Transverse colon (tissue), 4 donors: ENCODE measurements at regions not wholly inside any gene's neighbourhood (a gene's known extent, or its start where the extent isn't known, plus 50 kb on each side); places are given as distances from the start of the nearest gene placed in this dataset.

ENCODE experiments used
- DNase-seq: peaks from one replicate; pipeline ENCODE4 v3.0.0-alpha.2; 2019
- H3K27ac ChIP-seq, 4 donors: fragments of 200-600 bp; sonication (generic); 2 replicates each; pipeline ENCODE4 v1.5.1; 2016 to 2018; ENCODE audit warnings: inconsistent platforms in 4 of 4
- H3K27me3 ChIP-seq: fragments of 200-600 bp; sonication (generic); 2 replicates; pipeline ENCODE4 v1.5.1; 2017; ENCODE audit warnings: inconsistent platforms
- H3K36me3 ChIP-seq, 4 donors: fragments of 200-600 bp; sonication (generic); 2 replicates each; pipeline ENCODE4 v1.5.1; 2017 to 2019; ENCODE audit warnings: inconsistent platforms in 4 of 4
- H3K4me1 ChIP-seq, 4 donors: fragments of 200-600 bp; sonication (generic); 2 replicates each; pipeline ENCODE4 v1.5.1; 2017 to 2020; ENCODE audit warnings: inconsistent platforms in 4 of 4
- H3K4me3 ChIP-seq, 4 donors: fragments of 200-600 bp; sonication (generic); 1 replicate in 1 of 4; 2 replicates in 3 of 4; pipeline versions ENCODE4 v1.5.1 to v1.6.1; 2017 to 2019; ENCODE audit warnings: inconsistent platforms in 4 of 4
- H3K9me3 ChIP-seq, 2 donors: fragments of 200-600 bp; sonication (generic); 2 replicates each; pipeline ENCODE4 v1.5.1; 2017 to 2019; ENCODE audit warnings: inconsistent platforms in 2 of 2
- CTCF ChIP-seq, 5 experiments: fragments of 200-600 bp in 3 of 5; fragments of 450-650 bp in 2 of 5; sonication (generic) in 3 of 5; IDR thresholded peaks; 1 replicate in 2 of 5; 2 replicates in 3 of 5; pipeline ENCODE4 v1.5.1; 2016 to 2017; ENCODE audit warnings: antibody characterized with exemption in 5 of 5, inconsistent platforms in 3 of 5, mild to moderate bottlenecking in 2 of 5, moderate library complexity in 1 of 5
- EP300 ChIP-seq: sonication (generic); formaldehyde crosslinking; IDR thresholded peaks from one replicate; pipeline ENCODE4 v1.6.1; 2017; ENCODE audit warnings: antibody characterized with exemption, low read depth
- POLR2A ChIP-seq: fragments of 450-650 bp; IDR thresholded peaks from one replicate; pipeline ENCODE4 v1.6.1; 2016; ENCODE audit warnings: antibody characterized with exemption, mild to moderate bottlenecking, moderate library complexity
- POLR2AphosphoS5 ChIP-seq, 3 donors: sonication (generic); formaldehyde crosslinking; IDR thresholded peaks; one replicate each; pipeline ENCODE4 v1.6.1; 2016; ENCODE audit warnings: antibody characterized with exemption in 3 of 3
- WGBS, 2 donors: methylation state at CpG; one replicate each; pipeline ENCODE4 v1.1.5; 2018; ENCODE audit warnings: low coverage in 1 of 2; 5-methylcytosine and 5-hydroxymethylcytosine counted together
- in situ Hi-C, 4 donors: fragments of 200-750 bp; cut with MboI; loops; one replicate each; pipeline versions ENCODE4 v1.15.0 to v1.15.1; 2017; ENCODE audit warnings: low sequenced_read_pairs in 3 of 4, low pct_ligation_motif_present in 1 of 4, low pct_unique_long_range_greater_than_20kb in 1 of 4
- intact Hi-C: fragments of 100-400 bp; cut with DNase I; formaldehyde crosslinking; loops from one replicate; pipeline ENCODE4 v1.15.1; 2023; ENCODE audit warnings: low total_unique reads

- Histone ChIP-seq H3K36me3 (no peaks in the 10 kb centered on the region), H3K27me3 (no peaks in the 10 kb centered on the region), H3K9me3 (no peaks in the 10 kb centered on the region), H3K4me3 (no peak overlapping the region), H3K4me1 (no peaks in the 10 kb centered on the region), H3K27ac (no peak overlapping the region)
- intact Hi-C loops (no loop called here), in situ Hi-C loops (no loop called here)
- DNase-seq, result no peak
- TF ChIP-seq POLR2AphosphoS5 (IDR thresholded peaks at IDR 0.05) (no peak), POLR2A (no peak), CTCF (IDR thresholded peaks at IDR 0.05) (no peak)
These were observed 270.1 kb downstream of the RDH14 start for GRCh38 chr2:18290386-18290785.

GRCh38 chr2:18286897-18287296, 273.6 kb downstream of the RDH14 start:
- H3K27me3 ChIP-seq, result no peaks in the 10 kb centered on the region
- no peak for DNase-seq
- no peak overlapping the region for H3K27ac ChIP-seq
- intact Hi-C loops (no loop called here), in situ Hi-C loops (no loop called here)
- no peaks in the 10 kb centered on the region for H3K9me3 ChIP-seq
- no peak overlapping the region for H3K4me3 ChIP-seq
- no peaks in the 10 kb centered on the region for H3K4me1 ChIP-seq
- TF ChIP-seq CTCF (IDR thresholded peaks at IDR 0.05), result no peak
- TF ChIP-seq POLR2AphosphoS5 (IDR thresholded peaks at IDR 0.05), result no peak
- no peak for TF ChIP-seq EP300
- no peak for TF ChIP-seq POLR2A
- no peaks in the 10 kb centered on the region for H3K36me3 ChIP-seq

GRCh38 chr2:18284331-18284730, 276.1 kb downstream of the RDH14 start:
- Histone ChIP-seq H3K9me3 (no peaks in the 10 kb centered on the region), H3K27me3 (no peaks in the 10 kb centered on the region), H3K4me1 (no peaks in the 10 kb centered on the region), H3K4me3 (no peak overlapping the region), H3K36me3 (no peaks in the 10 kb centered on the region), H3K27ac (no peak overlapping the region)
- WGBS, 2 donors, result 84 to 100% methylated on average over 2 to 4 of the region's 4 CpGs
- in situ Hi-C loops (no loop called here), intact Hi-C loops (no loop called here)
- TF ChIP-seq POLR2A (no peak), EP300 (no peak), CTCF (IDR thresholded peaks at IDR 0.05) (no peak), POLR2AphosphoS5 (IDR thresholded peaks at IDR 0.05) (no peak)
- DNase-seq, result no peak

- in situ Hi-C loops (no loop called here), intact Hi-C loops (no loop called here)
- no peak for DNase-seq
- H3K27me3 ChIP-seq, result no peaks in the 10 kb centered on the region
- TF ChIP-seq POLR2AphosphoS5 (IDR thresholded peaks at IDR 0.05) (no peak), CTCF (IDR thresholded peaks at IDR 0.05) (no peak), POLR2A (no peak), EP300 (no peak)
- H3K4me3 ChIP-seq, result no peak overlapping the region
- no peaks in the 10 kb centered on the region for H3K36me3 ChIP-seq
- no peak overlapping the region for H3K27ac ChIP-seq
- H3K9me3 ChIP-seq, result no peaks in the 10 kb centered on the region
- H3K4me1 ChIP-seq, result no peaks in the 10 kb centered on the region
These were observed 278.4 kb downstream of the RDH14 start for GRCh38 chr2:18282026-18282425.
